Gastroesophageal sphincter (tissue), 3 donors: ENCODE measurements at regions not wholly inside any gene's neighbourhood (a gene's known extent, or its start where the extent isn't known, plus 50 kb on each side); places are given as distances from the start of the nearest gene placed in this dataset.

ENCODE experiments used
- EP300 ChIP-seq: sonication (generic); formaldehyde crosslinking; IDR thresholded peaks from one replicate; pipeline ENCODE4 v1.6.1; 2017; ENCODE audit warnings: antibody characterized with exemption, mild to moderate bottlenecking
- POLR2A ChIP-seq, 2 donors: fragments of 450-650 bp; IDR thresholded peaks; one replicate each; pipeline ENCODE4 v1.6.1; 2017; ENCODE audit warnings: antibody characterized with exemption in 2 of 2, mild to moderate bottlenecking in 2 of 2, moderate library complexity in 1 of 2
- TF ChIP-seq, protein P1 (sequence below), 4 experiments: fragments of 200-600 bp in 2 of 4; fragments of 450-650 bp in 2 of 4; sonication (generic) in 1 of 4; IDR thresholded peaks; one replicate each; pipeline ENCODE4 v1.5.1; 2017 to 2019; ENCODE audit warnings: antibody characterized with exemption in 4 of 4, mild to moderate bottlenecking in 2 of 4, moderate library complexity in 2 of 4

DNA sequence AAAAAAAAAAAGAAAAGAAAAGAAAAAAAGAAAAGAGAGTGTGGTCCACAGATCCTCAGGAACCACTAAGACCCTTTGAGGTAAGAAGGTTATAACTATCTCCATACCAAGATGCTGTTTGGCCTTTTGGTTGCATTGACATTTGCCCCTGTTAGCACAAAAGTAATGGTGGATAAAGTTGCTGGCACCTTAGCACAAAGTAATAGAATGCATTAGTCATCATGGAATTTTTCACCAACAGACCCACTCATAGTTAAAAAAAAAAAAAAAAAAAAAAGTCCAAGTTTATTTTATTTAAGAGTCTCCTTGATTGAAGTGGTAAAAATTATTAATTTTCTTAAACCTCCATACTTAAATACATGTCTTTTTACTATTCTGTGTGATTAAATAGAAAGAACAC, 78.4 kb upstream of the RBPJ start:
- TF ChIP-seq, protein P1, sequence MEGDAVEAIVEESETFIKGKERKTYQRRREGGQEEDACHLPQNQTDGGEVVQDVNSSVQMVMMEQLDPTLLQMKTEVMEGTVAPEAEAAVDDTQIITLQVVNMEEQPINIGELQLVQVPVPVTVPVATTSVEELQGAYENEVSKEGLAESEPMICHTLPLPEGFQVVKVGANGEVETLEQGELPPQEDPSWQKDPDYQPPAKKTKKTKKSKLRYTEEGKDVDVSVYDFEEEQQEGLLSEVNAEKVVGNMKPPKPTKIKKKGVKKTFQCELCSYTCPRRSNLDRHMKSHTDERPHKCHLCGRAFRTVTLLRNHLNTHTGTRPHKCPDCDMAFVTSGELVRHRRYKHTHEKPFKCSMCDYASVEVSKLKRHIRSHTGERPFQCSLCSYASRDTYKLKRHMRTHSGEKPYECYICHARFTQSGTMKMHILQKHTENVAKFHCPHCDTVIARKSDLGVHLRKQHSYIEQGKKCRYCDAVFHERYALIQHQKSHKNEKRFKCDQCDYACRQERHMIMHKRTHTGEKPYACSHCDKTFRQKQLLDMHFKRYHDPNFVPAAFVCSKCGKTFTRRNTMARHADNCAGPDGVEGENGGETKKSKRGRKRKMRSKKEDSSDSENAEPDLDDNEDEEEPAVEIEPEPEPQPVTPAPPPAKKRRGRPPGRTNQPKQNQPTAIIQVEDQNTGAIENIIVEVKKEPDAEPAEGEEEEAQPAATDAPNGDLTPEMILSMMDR (IDR thresholded peaks at IDR 0.05), result no peak
- no peak for TF ChIP-seq POLR2A (IDR thresholded peaks at IDR 0.05)
- no peak for TF ChIP-seq EP300
